ENCODE measurements at regions not wholly inside any gene's neighbourhood (a gene's known extent, or its start where the extent isn't known, plus 50 kb on each side); places are given as distances from the start of the nearest gene placed in this dataset.

GRCh38 chr7:157077021-157077420 lies 61.7 kb upstream of the UBE3C start:
- no peak for DNase-seq (ENCODE audit: extremely low spot score)
- CTCF ChIA-PET = no interaction called here
- no peak for TF ChIP-seq FOXK2 (IDR thresholded peaks at IDR 0.05)
- no peak for TF ChIP-seq TARDBP (IDR thresholded peaks at IDR 0.05)
- no peak for TF ChIP-seq LEF1 (IDR thresholded peaks at IDR 0.05; ENCODE audit: borderline replicate concordance)
- no peak for TF ChIP-seq HDGF (IDR thresholded peaks at IDR 0.05; ENCODE audit: borderline replicate concordance)
- TF ChIP-seq ARNT (IDR thresholded peaks at IDR 0.05) = no peak
- TF ChIP-seq CTBP1 (IDR thresholded peaks at IDR 0.05; ENCODE audit: borderline replicate concordance) = no peak
- no peak for TF ChIP-seq SUZ12 (IDR thresholded peaks at IDR 0.05)
- TF ChIP-seq ELF4 (IDR thresholded peaks at IDR 0.05) = no peak
- no peak for TF ChIP-seq NFRKB (IDR thresholded peaks at IDR 0.05)
- TF ChIP-seq FOXM1 (IDR thresholded peaks at IDR 0.05; ENCODE audit: borderline replicate concordance) = no peak
- no peak for TF ChIP-seq L3MBTL2 (conservative IDR thresholded peaks at IDR 0.05)
- no peak for TF ChIP-seq ZNF384 (IDR thresholded peaks at IDR 0.05)
- no peak for TF ChIP-seq FOXA1 (IDR thresholded peaks at IDR 0.05)
- no peak for TF ChIP-seq SP1 (IDR thresholded peaks at IDR 0.05)
- TF ChIP-seq PKNOX1 (IDR thresholded peaks at IDR 0.05) = no peak
- no peak for TF ChIP-seq BHLHE40 (IDR thresholded peaks at IDR 0.05; ENCODE audit: borderline replicate concordance)
- POLR2A ChIA-PET = no interaction called here

GRCh38 chr7:157077986-157078644 lies 60.6 kb upstream of the UBE3C start:
- TF ChIP-seq FOXK2 (IDR thresholded peaks at IDR 0.05) = no peak
- TF ChIP-seq SUZ12 (IDR thresholded peaks at IDR 0.05) = no peak
- TF ChIP-seq FOXA1 (IDR thresholded peaks at IDR 0.05) = no peak
- no peak for TF ChIP-seq BHLHE40 (IDR thresholded peaks at IDR 0.05; ENCODE audit: borderline replicate concordance)
- TF ChIP-seq L3MBTL2 (conservative IDR thresholded peaks at IDR 0.05) = no peak
- TF ChIP-seq PKNOX1 (IDR thresholded peaks at IDR 0.05) = no peak
- TF ChIP-seq LEF1 (IDR thresholded peaks at IDR 0.05; ENCODE audit: borderline replicate concordance) = no peak
- TF ChIP-seq NFRKB (IDR thresholded peaks at IDR 0.05) = no peak
- TF ChIP-seq ARNT (IDR thresholded peaks at IDR 0.05) = no peak
- TF ChIP-seq SP1 (IDR thresholded peaks at IDR 0.05) = no peak
- no peak for TF ChIP-seq ZNF384 (IDR thresholded peaks at IDR 0.05)
- no peak for TF ChIP-seq ELF4 (IDR thresholded peaks at IDR 0.05)
- no peak for TF ChIP-seq FOXM1 (IDR thresholded peaks at IDR 0.05; ENCODE audit: borderline replicate concordance)
- TF ChIP-seq CTBP1 (IDR thresholded peaks at IDR 0.05; ENCODE audit: borderline replicate concordance) = no peak
- TF ChIP-seq TARDBP (IDR thresholded peaks at IDR 0.05) = no peak
- no peak for TF ChIP-seq HDGF (IDR thresholded peaks at IDR 0.05; ENCODE audit: borderline replicate concordance)
- CTCF ChIA-PET = no interaction called here
- DNase-seq (ENCODE audit: extremely low spot score) = no peak
- POLR2A ChIA-PET = no interaction called here

GRCh38 chr7:157079116-157079515 lies 59.6 kb upstream of the UBE3C start:
- ChIA-PET CTCF (interaction anchor here (0.5 to 0.8 kb wide), 3 partner anchors 49 to 173 kb away, joined by 3 to 5 read pairs (median 4); no protein-coding TSS in a partner anchor), POLR2A (interaction anchor here (0.6 kb wide), 1 partner anchor 247 kb away, joined by 3 read pairs; no protein-coding TSS in a partner anchor)
- peak; percentile 54; the same call in 1 of the 2 replicates for TF ChIP-seq PKNOX1 (IDR thresholded peaks at IDR 0.05)
- no peak for TF ChIP-seq NFRKB (IDR thresholded peaks at IDR 0.05)
- no peak for DNase-seq (ENCODE audit: extremely low spot score)

- POLR2A ChIA-PET = no interaction called here
- no peak for DNase-seq (ENCODE audit: extremely low spot score)
- TF ChIP-seq PKNOX1 (IDR thresholded peaks at IDR 0.05) = no peak
- CTCF ChIA-PET = no interaction called here
Observed at GRCh38 chr7:157080111-157080730, 58.5 kb upstream of the UBE3C start.

GRCh38 chr7:157086508-157087187 lies 52.1 kb upstream of the UBE3C start:
- CTCF ChIA-PET = interaction anchor here (0.7 kb wide), 1 partner anchor 11 kb away, joined by 3 read pairs; no protein-coding TSS in a partner anchor
- TF ChIP-seq HDGF (IDR thresholded peaks at IDR 0.05; ENCODE audit: borderline replicate concordance) (no peak), CTBP1 (IDR thresholded peaks at IDR 0.05; ENCODE audit: borderline replicate concordance) (no peak), ZNF384 (IDR thresholded peaks at IDR 0.05) (no peak)
- DNase-seq (ENCODE audit: extremely low spot score) = no peak
- POLR2A ChIA-PET = no interaction called here

- TF ChIP-seq BHLHE40 (IDR thresholded peaks at IDR 0.05; ENCODE audit: borderline replicate concordance) (no peak), FOXK2 (IDR thresholded peaks at IDR 0.05) (no peak), ELF4 (IDR thresholded peaks at IDR 0.05) (no peak), CTBP1 (IDR thresholded peaks at IDR 0.05; ENCODE audit: borderline replicate concordance) (no peak), PKNOX1 (IDR thresholded peaks at IDR 0.05) (no peak), SUZ12 (IDR thresholded peaks at IDR 0.05) (no peak), ZNF384 (IDR thresholded peaks at IDR 0.05) (no peak), HDGF (IDR thresholded peaks at IDR 0.05; ENCODE audit: borderline replicate concordance) (no peak), ARNT (IDR thresholded peaks at IDR 0.05) (no peak), FOXM1 (IDR thresholded peaks at IDR 0.05; ENCODE audit: borderline replicate concordance) (no peak), SP1 (IDR thresholded peaks at IDR 0.05) (no peak), TARDBP (IDR thresholded peaks at IDR 0.05) (no peak), FOXA1 (IDR thresholded peaks at IDR 0.05) (no peak), NFRKB (IDR thresholded peaks at IDR 0.05) (no peak), LEF1 (IDR thresholded peaks at IDR 0.05; ENCODE audit: borderline replicate concordance) (no peak), L3MBTL2 (conservative IDR thresholded peaks at IDR 0.05) (no peak)
- ChIA-PET POLR2A (no interaction called here), CTCF (no interaction called here)
- no peak for DNase-seq (ENCODE audit: extremely low spot score)
Observed at GRCh38 chr7:157087646-157088045, 51.1 kb upstream of the UBE3C start.
